Osteoblast (primary cell): ENCODE measurements at regions not wholly inside any gene's neighbourhood (a gene's known extent, or its start where the extent isn't known, plus 50 kb on each side); places are given as distances from the start of the nearest gene placed in this dataset.

Experiments used
- DNase-seq: peaks from one replicate; pipeline ENCODE4 v3.0.0; 2011; ENCODE audit warnings: low spot score, mixed read lengths; ENCODE audit not compliant: insufficient read length; ENCODE audit errors: missing footprints
- H2AFZ ChIP-seq: 2 replicates; pipeline ENCODE4 v1.6.0; 2011; ENCODE audit warnings: mild to moderate bottlenecking, low read length
- H3K27ac ChIP-seq: 2 replicates; pipeline ENCODE4 v1.5.1; 2011; ENCODE audit warnings: mild to moderate bottlenecking, low read depth, low read length, moderate library complexity
- H3K27me3 ChIP-seq: 2 replicates; pipeline ENCODE4 v1.6.0; 2012; ENCODE audit warnings: mild to moderate bottlenecking, control low read depth, inconsistent platforms, low read length, moderate library complexity; ENCODE audit not compliant: insufficient read depth
- H3K36me3 ChIP-seq: 2 replicates; pipeline ENCODE4 v1.5.1; 2011; ENCODE audit warnings: mild to moderate bottlenecking, low read length, control low read depth, moderate library complexity; ENCODE audit not compliant: insufficient read depth
- H3K4me1 ChIP-seq: 2 replicates; pipeline ENCODE4 v1.5.1; 2011; ENCODE audit warnings: mild to moderate bottlenecking, low read length, control low read depth, moderate library complexity; ENCODE audit not compliant: insufficient read depth
- H3K4me2 ChIP-seq: 2 replicates; pipeline ENCODE4 v1.6.0; 2011; ENCODE audit warnings: mild to moderate bottlenecking, low read length; ENCODE audit not compliant: insufficient read depth
- H3K4me3 ChIP-seq: fragments of 200-600 bp; sonication (generic); 3 replicates; pipeline ENCODE4 v1.5.1; 2012; ENCODE audit warnings: mild to moderate bottlenecking, low read length, inconsistent platforms; ENCODE audit not compliant: insufficient read depth
- H3K79me2 ChIP-seq: 2 replicates; pipeline ENCODE4 v1.6.0; 2012; ENCODE audit warnings: mild to moderate bottlenecking, low read length, control low read depth, inconsistent platforms; ENCODE audit not compliant: insufficient read depth
- H3K9me3 ChIP-seq: 2 replicates; pipeline ENCODE4 v1.5.1; 2011; ENCODE audit warnings: low read depth, low read length, control low read depth
- H4K20me1 ChIP-seq: 2 replicates; pipeline ENCODE4 v1.6.0; 2012; ENCODE audit warnings: mild to moderate bottlenecking, low read length, control low read depth; ENCODE audit not compliant: insufficient read depth
- CTCF ChIP-seq: IDR thresholded peaks from 2 replicates; pipeline ENCODE4 v1.5.1; 2011; ENCODE audit warnings: mild to moderate bottlenecking, low read depth, low read length, moderate library complexity; ENCODE audit errors: extremely low read depth

- no peak overlapping the region for H3K27ac ChIP-seq
- peaks cover 24% of the 10 kb centered on the region for H3K4me1 ChIP-seq
- no peaks in the 10 kb centered on the region for H3K79me2 ChIP-seq
- no peaks in the 10 kb centered on the region for H4K20me1 ChIP-seq
- peak overlapping the region; percentile 1 for H3K4me2 ChIP-seq
- no peak for TF ChIP-seq CTCF
- peak overlapping the region; percentile 36 for H2AFZ ChIP-seq
- H3K4me3 ChIP-seq, result no peak overlapping the region
- no peak for DNase-seq
- H3K9me3 ChIP-seq, result no peaks in the 10 kb centered on the region
- H3K27me3 ChIP-seq, result no peaks in the 10 kb centered on the region
- H3K36me3 ChIP-seq, result no peaks in the 10 kb centered on the region
Observed at GRCh38 chr16:65702707-65703402, 581.0 kb upstream of the CDH11 start.

GRCh38 chr16:65700596-65700995 is 578.7 kb upstream of the CDH11 start:
- Histone ChIP-seq H3K36me3 (no peaks in the 10 kb centered on the region), H3K9me3 (no peaks in the 10 kb centered on the region), H3K4me2 (no peak overlapping the region), H3K79me2 (no peaks in the 10 kb centered on the region), H3K4me1 (peaks cover 24% of the 10 kb centered on the region), H3K27ac (no peak overlapping the region), H3K27me3 (no peaks in the 10 kb centered on the region), H2AFZ (no peak overlapping the region), H4K20me1 (no peaks in the 10 kb centered on the region), H3K4me3 (no peak overlapping the region)
- TF ChIP-seq CTCF, result no peak
- no peak for DNase-seq

- H2AFZ ChIP-seq, result peak overlapping the region; percentile 40
- no peaks in the 10 kb centered on the region for H3K27me3 ChIP-seq
- H3K4me2 ChIP-seq, result peak overlapping the region; percentile 68
- no peaks in the 10 kb centered on the region for H3K9me3 ChIP-seq
- peaks cover 24% of the 10 kb centered on the region for H3K4me1 ChIP-seq
- H3K79me2 ChIP-seq, result no peaks in the 10 kb centered on the region
- DNase-seq, result peak; percentile 53
- H3K36me3 ChIP-seq, result no peaks in the 10 kb centered on the region
- no peaks in the 10 kb centered on the region for H4K20me1 ChIP-seq
- peak overlapping the region; percentile 40 for H3K27ac ChIP-seq
- no peak for TF ChIP-seq CTCF
- peak overlapping the region; percentile 25 for H3K4me3 ChIP-seq
Observed at GRCh38 chr16:65698791-65699321, 577.0 kb upstream of the CDH11 start.

- no peaks in the 10 kb centered on the region for H3K79me2 ChIP-seq
- no peaks in the 10 kb centered on the region for H3K9me3 ChIP-seq
- H3K27ac ChIP-seq, result no peak overlapping the region
- no peak overlapping the region for H3K4me2 ChIP-seq
- peaks cover 17% of the 10 kb centered on the region for H3K4me1 ChIP-seq
- H3K36me3 ChIP-seq, result no peaks in the 10 kb centered on the region
- H3K4me3 ChIP-seq, result no peak overlapping the region
- H4K20me1 ChIP-seq, result no peaks in the 10 kb centered on the region
- DNase-seq, result no peak
- no peak for TF ChIP-seq CTCF
- no peak overlapping the region for H2AFZ ChIP-seq
- no peaks in the 10 kb centered on the region for H3K27me3 ChIP-seq
Observed at GRCh38 chr16:65697521-65697920, 575.7 kb upstream of the CDH11 start.
